ENCODE measurements at regions not wholly inside any gene's neighbourhood (a gene's known extent, or its start where the extent isn't known, plus 50 kb on each side); places are given as distances from the start of the nearest gene placed in this dataset.
A peak's percentile ranks its signal among the peaks of the same experiment; 100 is the strongest.
"Not testable (repeated sequence)": the region's sequence is repeated elsewhere in the genome, so short reads cannot be mapped to it uniquely, and the experiment has no call there.

DNA sequence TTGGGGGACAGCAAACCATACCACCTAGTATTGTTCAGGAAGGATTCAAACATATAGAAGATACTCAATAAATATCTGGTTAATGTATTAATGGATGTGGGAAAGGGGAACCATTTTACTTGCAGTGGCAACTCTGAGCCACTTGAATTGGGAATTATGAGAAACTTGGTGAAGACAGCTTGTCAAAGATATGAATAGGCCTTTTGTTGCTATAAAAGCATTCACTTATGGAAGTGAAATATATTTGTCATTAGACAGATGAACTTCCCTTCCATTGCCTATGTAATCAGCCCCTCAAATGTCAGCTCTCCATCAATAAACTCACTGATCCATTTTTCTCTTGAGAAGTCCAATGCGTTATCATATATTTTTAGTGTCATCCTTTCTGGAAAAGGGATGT, 56.1 kb downstream of the GPR85 start:
- DNase-seq = no peak

- no peak for DNase-seq
Measured at GRCh38 chr7:113026941-113027340, 59.7 kb downstream of the GPR85 start.

GRCh38 chr7:113017144-113017857, 69.3 kb downstream of the GPR85 start:
- not testable (repeated sequence) for DNase-seq

- peak in 1 of 2 experiments; percentile 19 for DNase-seq
Measured at GRCh38 chr7:113015034-113015645, 71.5 kb downstream of the GPR85 start.

DNA sequence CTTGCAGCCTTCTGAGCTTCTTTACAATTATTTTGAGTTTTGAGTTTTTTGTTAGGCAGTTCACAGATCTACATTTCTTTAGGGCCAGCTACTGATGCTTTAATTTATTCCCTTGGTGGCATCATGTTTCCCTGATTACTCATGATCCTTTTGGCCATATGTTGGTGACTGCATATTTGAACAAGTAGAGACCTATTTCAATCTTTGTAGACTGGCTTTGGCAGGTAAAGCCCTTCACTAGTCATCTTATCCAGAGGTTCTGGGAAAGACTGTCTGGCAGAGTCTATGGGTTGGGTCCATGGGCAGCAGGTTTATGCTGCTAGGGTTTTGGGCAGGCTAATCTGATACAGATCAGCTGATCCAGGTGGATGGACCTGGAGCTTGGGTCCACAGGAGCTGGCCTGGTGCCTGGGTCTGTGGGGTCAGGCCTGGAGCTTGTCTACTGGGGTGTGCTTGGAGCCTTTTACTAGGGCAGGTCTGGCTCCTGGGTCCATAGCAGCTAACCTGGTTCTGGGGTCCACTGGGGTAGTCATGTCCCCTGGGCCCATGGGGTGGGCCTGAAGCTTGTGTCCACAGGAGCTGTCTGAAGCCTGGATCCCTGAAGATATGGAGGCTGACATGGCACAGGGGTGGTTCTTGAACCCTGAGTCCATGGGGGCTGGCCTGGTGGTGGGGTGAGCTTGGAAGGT, 72.7 kb downstream of the GPR85 start:
- DNase-seq = no peak

DNA sequence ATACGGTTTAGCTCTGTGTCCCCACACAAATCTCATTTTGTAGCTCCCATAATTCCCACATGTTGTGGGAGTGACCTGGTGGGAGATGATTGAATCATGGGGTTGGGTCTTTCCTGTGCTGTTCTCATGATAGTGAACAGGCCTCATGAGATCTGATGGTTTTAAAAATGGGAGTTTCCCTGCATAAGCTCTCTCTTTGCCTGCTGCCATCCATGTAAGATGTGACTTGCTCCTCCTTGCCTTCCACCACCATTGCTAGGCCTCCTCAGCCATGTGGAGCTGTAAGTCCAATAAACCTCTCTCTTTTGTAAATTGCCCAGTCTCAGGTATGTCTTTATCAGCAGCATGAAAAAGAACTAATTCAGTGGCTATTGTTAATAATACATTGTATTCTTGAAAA, 73.8 kb downstream of the GPR85 start:
- not testable (repeated sequence) for DNase-seq

DNA sequence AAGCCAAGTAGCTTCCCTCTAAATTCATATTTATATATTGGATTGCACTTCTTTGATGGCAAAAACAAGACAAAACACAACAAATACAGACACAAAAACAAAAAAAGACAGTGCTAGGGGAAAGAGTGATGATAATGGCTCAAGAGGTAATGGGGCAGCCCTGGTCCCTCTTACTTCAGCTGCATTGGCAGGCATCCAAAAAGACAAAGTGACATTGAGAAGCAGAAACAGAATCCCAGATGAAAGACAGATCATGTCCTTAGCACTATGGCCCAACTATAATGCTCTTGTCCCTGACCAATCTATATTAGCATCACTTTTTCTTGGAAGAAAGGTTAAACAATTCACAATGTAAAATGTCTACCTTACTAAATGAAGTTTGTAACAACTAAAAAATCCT, 76.2 kb downstream of the GPR85 start:
- no peak for DNase-seq

GRCh38 chr7:113008755-113009154, 77.9 kb downstream of the GPR85 start:
- no peak for DNase-seq

GRCh38 chr7:113004726-113005454, 81.7 kb downstream of the GPR85 start:
- DNase-seq = no peak

- DNase-seq = no peak
Measured at GRCh38 chr7:113000316-113001020, 86.2 kb downstream of the GPR85 start.

- no peak for DNase-seq
Measured at GRCh38 chr7:112997831-112998230, 88.8 kb downstream of the GPR85 start.

- no peak for DNase-seq
Measured at GRCh38 chr7:112996331-112996871, 90.2 kb downstream of the GPR85 start.

DNA sequence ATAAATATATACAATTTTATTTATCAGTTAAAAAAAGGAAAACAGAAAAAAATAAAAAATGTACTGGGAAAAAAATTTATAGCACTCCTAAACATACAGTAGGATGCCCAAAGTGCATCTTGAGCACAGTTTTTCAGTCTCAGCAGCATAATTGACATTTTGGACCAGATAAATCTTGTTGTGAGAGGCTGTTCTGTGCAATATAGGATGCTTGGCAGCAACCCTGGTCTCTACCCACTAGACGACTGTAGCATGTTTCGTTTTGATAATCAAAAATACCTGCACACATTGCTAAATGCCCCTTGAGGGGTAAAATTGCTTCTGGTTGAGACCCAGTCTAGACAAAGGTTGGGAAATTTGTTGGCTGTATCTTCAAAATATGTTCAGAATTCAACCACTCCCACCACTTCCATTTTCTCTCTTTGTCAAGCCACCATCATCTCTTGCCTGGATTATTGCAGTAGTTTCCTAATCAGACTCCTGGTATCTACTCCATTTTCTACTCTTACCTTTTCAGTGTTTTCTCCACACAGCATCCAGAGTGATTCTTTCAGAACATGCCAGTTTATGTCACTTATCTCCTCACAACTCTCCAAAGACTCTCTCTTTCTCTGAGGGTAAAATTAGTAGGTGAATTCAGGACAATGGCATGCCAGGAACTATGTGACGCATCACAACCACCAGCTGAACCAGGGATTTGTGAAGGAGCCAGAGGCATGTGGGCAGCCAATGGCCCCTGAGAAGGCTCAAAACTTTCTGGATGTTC, 91.4 kb downstream of the GPR85 start:
- no peak for DNase-seq

- no peak for DNase-seq
Measured at GRCh38 chr7:112994656-112995055, 92.0 kb downstream of the GPR85 start.

GRCh38 chr7:112990624-112991023, 96.0 kb downstream of the GPR85 start:
- DNase-seq = no peak

GRCh38 chr7:112989531-112989930, 97.1 kb downstream of the GPR85 start:
- DNase-seq = no peak

DNA sequence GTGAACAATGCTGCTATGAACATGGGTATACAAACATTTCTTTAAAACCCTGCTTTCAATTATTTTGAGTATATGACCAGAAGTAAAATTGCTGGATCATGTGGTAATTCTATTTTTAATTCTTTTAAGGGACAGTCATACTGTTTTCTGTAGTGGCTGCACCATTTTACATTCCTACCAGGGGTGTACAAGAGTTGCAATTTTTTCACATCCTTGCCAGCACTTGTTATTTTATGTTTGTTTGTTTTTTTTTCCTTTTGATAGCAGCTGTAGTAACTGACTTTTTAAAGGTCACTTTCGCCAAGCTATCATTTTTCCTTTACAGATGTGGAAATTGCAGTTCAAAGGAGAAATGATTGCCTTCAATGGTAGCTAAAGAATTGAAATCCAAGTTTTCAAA, 99.5 kb downstream of the GPR85 start:
- DNase-seq = no peak

DNA sequence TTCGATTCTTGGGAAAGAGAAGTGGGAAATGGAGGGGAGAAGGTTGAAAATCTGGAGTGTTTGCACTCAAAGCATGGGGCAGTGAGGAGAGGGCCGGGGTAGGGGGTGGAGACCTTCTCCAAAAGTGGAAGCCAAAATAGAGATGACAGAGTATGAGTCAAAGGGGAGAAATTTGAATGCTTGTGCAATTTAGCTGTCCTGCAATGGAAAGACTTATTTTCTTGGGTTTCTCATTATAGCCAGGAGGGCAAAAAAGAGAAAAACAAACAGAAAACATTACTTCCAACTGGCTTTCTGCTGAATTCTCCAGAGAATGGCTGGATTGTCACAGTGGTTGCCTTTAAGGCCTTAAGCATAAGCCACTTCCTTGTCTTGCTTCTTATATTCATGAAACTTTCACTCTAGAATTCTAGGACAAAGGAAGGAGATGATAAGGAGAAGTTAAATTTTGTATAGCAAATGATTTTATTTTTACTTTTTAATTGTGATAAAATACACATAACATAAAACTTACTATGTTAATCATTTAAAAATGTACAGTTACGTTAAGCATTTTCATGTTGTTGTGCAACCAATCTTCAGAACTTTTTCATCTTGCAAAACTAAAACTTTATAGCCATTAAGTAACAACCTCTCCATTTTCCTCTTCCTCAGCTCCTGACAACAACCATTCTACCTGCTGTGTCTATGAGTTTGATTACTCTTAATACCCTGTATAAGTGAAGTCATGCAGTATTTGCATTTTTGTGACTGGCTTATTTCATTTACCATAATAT, 100.2 kb downstream of the GPR85 start:
- DNase-seq = no peak

DNA sequence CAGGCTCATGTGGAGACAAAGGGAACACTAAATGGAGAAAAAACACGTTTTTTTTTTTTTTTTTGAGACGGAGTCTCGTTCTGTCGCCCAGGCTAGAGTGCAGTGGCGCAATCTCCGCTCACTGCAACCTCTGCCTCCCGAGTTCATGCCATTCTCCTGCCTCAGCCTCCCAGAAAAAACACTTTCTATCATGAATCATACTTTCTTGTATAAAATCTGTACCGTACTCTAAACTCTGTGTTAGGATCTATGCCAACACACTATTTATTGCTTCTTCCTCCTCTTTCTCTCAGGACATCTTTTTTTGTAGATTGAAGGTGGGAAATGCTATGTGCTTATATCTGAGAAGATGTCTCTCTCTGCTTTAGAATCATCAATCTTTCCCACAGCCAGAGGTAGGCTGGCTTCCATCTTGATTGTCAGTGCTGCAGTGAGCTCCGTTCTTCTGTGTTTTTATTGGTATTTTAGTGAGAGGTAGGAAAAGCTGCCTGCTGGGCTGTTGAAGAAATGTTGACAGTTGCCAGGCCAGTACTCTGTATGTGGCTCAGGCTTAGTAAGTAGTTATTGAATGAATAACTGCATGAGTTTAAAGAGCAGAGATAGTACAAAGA, 101.1 kb downstream of the GPR85 start:
- DNase-seq = no peak

GRCh38 chr7:112982441-112983063, 104.1 kb downstream of the GPR85 start:
- no peak for DNase-seq

Measured in NCI-H1930 (cell line).